Chondrocyte (in vitro differentiated cells): ENCODE measurements at regions not wholly inside any gene's neighbourhood (a gene's known extent, or its start where the extent isn't known, plus 50 kb on each side); places are given as distances from the start of the nearest gene placed in this dataset.

Experiments used
- DNase-seq: peaks from one replicate; pipeline ENCODE4 v3.0.0; 2021; ENCODE audit warnings: mixed read lengths, low spot score
- H3K27ac Mint-ChIP-seq: one replicate; pipeline ENCODE4 v1.8.0; 2021; ENCODE audit warnings: mild to moderate bottlenecking, moderate library complexity, mixed read lengths; ENCODE audit not compliant: unreplicated experiment
- H3K27me3 Mint-ChIP-seq: 2 replicates; pipeline ENCODE4 v1.8.0; 2021; ENCODE audit warnings: low read depth, mixed read lengths
- H3K36me3 Mint-ChIP-seq: 2 replicates; pipeline ENCODE4 v1.8.0; 2021; ENCODE audit warnings: low read depth, mixed read lengths
- H3K4me1 Mint-ChIP-seq: 2 replicates; pipeline ENCODE4 v1.8.0; 2021; ENCODE audit warnings: low read depth, mild to moderate bottlenecking, mixed read lengths
- H3K4me3 Mint-ChIP-seq: one replicate; pipeline ENCODE4 v1.8.0; 2021; ENCODE audit warnings: mild to moderate bottlenecking, moderate library complexity, mixed read lengths; ENCODE audit not compliant: unreplicated experiment
- H3K9me3 Mint-ChIP-seq: 2 replicates; pipeline ENCODE4 v1.8.0; 2021; ENCODE audit warnings: low read depth, mixed read lengths
- TF ChIP-seq, protein P1 (sequence below): fragments of 200-600 bp; sonication (generic); IDR thresholded peaks from 2 replicates; pipeline ENCODE4 v1.5.0; 2021; ENCODE audit warnings: antibody characterized with exemption, mild to moderate bottlenecking, moderate library complexity

DNA sequence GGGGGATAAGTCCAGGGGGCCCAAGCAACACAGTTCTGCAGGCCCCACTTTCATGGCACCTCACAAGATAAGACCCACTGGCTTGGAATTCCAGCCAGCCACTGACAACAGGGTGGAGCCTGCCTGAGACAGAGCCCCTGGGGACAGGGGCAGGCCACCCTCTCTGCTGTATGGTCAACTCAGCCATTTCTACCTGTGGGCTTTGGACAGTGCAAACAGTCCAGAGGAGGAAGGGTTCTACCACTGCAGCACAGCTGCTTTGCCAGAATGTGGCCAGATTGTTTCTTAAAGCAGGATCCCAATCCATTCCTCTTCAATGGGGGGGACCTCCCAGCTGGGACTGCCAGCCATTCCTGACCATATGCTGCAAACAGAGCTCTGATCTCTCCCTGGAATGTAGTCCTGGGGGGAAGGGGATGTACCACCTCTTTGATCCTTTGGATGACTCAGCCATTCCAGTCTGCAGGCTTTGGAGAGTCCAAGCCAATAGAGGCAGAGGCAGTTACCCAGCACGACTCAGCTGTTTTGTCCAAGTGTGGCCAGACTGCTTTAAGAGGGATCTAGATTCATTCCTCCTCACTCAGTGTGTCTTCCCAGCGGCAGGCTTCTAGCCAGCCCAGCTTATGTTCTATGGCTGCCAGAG is 842.2 kb downstream of the EPHA7 start:
- peaks cover 6% of the 10 kb centered on the region for H3K4me1 Mint-ChIP-seq
- no peaks in the 10 kb centered on the region for H3K27me3 Mint-ChIP-seq
- H3K9me3 Mint-ChIP-seq: peaks cover 30% of the 10 kb centered on the region
- no peak overlapping the region for H3K4me3 Mint-ChIP-seq
- TF ChIP-seq, protein P1, sequence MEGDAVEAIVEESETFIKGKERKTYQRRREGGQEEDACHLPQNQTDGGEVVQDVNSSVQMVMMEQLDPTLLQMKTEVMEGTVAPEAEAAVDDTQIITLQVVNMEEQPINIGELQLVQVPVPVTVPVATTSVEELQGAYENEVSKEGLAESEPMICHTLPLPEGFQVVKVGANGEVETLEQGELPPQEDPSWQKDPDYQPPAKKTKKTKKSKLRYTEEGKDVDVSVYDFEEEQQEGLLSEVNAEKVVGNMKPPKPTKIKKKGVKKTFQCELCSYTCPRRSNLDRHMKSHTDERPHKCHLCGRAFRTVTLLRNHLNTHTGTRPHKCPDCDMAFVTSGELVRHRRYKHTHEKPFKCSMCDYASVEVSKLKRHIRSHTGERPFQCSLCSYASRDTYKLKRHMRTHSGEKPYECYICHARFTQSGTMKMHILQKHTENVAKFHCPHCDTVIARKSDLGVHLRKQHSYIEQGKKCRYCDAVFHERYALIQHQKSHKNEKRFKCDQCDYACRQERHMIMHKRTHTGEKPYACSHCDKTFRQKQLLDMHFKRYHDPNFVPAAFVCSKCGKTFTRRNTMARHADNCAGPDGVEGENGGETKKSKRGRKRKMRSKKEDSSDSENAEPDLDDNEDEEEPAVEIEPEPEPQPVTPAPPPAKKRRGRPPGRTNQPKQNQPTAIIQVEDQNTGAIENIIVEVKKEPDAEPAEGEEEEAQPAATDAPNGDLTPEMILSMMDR: no peak
- peaks cover 9% of the 10 kb centered on the region for H3K36me3 Mint-ChIP-seq
- no peak overlapping the region for H3K27ac Mint-ChIP-seq
- DNase-seq: no peak

DNA sequence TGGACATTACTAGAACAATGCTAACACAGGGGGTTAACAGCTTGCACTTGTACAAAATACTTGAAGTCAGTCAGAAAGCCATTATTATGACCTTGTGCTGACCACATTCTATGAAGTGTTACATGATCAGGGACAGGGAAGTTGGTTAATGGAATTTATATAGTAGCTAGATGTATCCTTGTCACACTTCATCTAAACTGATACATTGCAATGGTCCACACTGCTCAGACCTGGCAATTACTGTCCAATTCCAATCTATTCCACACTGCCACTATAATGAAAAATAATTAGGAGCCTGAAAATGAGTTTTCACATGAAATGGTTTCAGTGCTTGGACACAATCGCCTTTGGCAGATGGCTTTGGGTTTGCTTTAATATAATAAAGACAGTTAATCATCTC is 850.8 kb downstream of the EPHA7 start:
- DNase-seq: no peak
- no peak overlapping the region for H3K4me3 Mint-ChIP-seq
- no peaks in the 10 kb centered on the region for H3K27me3 Mint-ChIP-seq
- TF ChIP-seq, protein P1: no peak
- no peaks in the 10 kb centered on the region for H3K36me3 Mint-ChIP-seq
- peaks cover 1% of the 10 kb centered on the region for H3K9me3 Mint-ChIP-seq
- no peak overlapping the region for H3K27ac Mint-ChIP-seq
- no peaks in the 10 kb centered on the region for H3K4me1 Mint-ChIP-seq

DNA sequence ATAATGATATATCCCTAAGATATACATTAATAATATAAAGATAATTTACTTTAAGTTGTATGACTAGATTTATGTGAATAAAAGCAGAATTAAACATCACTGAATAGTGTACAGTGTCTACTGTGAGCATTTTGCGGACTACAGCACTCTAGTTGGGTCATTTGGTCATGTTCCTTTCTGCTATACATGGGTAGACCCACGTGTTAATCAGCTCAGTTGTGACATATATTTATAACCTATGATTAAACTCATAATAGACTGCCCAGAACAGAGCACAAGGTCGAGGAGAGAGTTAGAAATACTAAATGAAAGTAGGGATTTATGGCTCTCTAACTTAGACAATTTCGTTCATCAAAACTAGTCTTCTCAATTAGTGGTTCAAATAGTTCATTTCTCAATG is 852.7 kb downstream of the EPHA7 start:
- H3K36me3 Mint-ChIP-seq: no peaks in the 10 kb centered on the region
- TF ChIP-seq, protein P1: no peak
- H3K4me3 Mint-ChIP-seq: no peak overlapping the region
- no peaks in the 10 kb centered on the region for H3K4me1 Mint-ChIP-seq
- H3K27me3 Mint-ChIP-seq: no peaks in the 10 kb centered on the region
- H3K27ac Mint-ChIP-seq: no peak overlapping the region
- H3K9me3 Mint-ChIP-seq: peaks cover 4% of the 10 kb centered on the region
- DNase-seq: no peak

DNA sequence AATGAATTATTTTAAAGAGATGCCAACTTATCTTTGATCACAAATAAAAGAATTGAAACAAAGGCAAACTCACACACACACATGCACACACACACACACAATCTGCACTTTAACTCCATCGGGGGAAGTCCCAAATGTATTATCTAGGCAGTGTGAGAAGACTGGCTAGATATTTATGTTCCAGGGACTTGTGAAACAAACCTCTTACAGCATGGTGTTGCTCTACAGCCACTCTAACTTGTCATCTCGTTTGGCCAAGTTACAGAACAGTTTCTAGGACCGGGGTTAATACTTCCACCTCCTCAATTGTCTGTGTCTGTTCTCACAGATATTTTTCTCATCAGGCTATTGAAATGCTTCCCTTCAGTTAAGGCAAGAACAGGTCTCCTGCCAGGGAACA is 855.0 kb downstream of the EPHA7 start:
- TF ChIP-seq, protein P1: no peak
- no peaks in the 10 kb centered on the region for H3K27me3 Mint-ChIP-seq
- peaks cover 4% of the 10 kb centered on the region for H3K9me3 Mint-ChIP-seq
- H3K4me1 Mint-ChIP-seq: no peaks in the 10 kb centered on the region
- no peak for DNase-seq
- H3K36me3 Mint-ChIP-seq: no peaks in the 10 kb centered on the region
- no peak overlapping the region for H3K27ac Mint-ChIP-seq
- no peak overlapping the region for H3K4me3 Mint-ChIP-seq

DNA sequence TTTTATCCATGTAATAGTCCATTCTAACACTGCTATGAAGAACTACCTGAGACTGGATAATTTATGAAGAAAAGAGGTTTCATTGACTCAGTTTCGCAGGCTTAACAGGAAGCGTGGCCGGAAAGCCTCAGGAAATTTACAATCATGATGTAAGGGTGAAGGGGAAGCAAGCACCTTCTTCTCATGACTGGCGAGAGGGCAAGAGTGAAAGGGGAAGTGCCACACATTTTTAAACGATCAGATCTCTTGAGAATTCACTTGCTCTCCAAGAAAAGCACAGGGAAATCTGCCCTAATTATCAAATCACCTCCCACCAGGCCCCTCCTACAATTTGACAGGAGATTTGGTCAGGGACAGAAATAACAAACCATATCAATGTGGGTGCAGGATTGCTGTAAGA is 859.7 kb downstream of the EPHA7 start:
- no peaks in the 10 kb centered on the region for H3K36me3 Mint-ChIP-seq
- no peak for DNase-seq
- TF ChIP-seq, protein P1: no peak
- no peak overlapping the region for H3K27ac Mint-ChIP-seq
- no peaks in the 10 kb centered on the region for H3K27me3 Mint-ChIP-seq
- no peaks in the 10 kb centered on the region for H3K4me1 Mint-ChIP-seq
- peaks cover 4% of the 10 kb centered on the region for H3K9me3 Mint-ChIP-seq
- H3K4me3 Mint-ChIP-seq: no peak overlapping the region
